ENCODE measurements at regions not wholly inside any gene's neighbourhood (a gene's known extent, or its start where the extent isn't known, plus 50 kb on each side); places are given as distances from the start of the nearest gene placed in this dataset.
A peak's percentile ranks its signal among the peaks of the same experiment; 100 is the strongest.

- H3K27ac ChIP-seq = no peak overlapping the region
- H3K9me3 ChIP-seq = no peaks in the 10 kb centered on the region
- no peak overlapping the region for H3K4me3 ChIP-seq
- H3K36me3 ChIP-seq = no peaks in the 10 kb centered on the region
- intact Hi-C loops (cut with DNase I; ENCODE audit: low total_unique reads) = no loop called here
- DNase-seq = no peak
- H3K4me1 ChIP-seq = peaks cover 0 to 7% (median 2%) of the 10 kb centered on the region in 4 donors
- 67 to 91% (median 67%) methylated on average over 5 of the region's 5 CpGs for WGBS, 5 donors
- no peaks in the 10 kb centered on the region for H3K27me3 ChIP-seq
- TF ChIP-seq POLR2A (IDR thresholded peaks at IDR 0.05) = no peak
- TF ChIP-seq POLR2AphosphoS5 (IDR thresholded peaks at IDR 0.05) = no peak
- no peak for TF ChIP-seq EP300 (IDR thresholded peaks at IDR 0.05)
- TF ChIP-seq, protein P1, sequence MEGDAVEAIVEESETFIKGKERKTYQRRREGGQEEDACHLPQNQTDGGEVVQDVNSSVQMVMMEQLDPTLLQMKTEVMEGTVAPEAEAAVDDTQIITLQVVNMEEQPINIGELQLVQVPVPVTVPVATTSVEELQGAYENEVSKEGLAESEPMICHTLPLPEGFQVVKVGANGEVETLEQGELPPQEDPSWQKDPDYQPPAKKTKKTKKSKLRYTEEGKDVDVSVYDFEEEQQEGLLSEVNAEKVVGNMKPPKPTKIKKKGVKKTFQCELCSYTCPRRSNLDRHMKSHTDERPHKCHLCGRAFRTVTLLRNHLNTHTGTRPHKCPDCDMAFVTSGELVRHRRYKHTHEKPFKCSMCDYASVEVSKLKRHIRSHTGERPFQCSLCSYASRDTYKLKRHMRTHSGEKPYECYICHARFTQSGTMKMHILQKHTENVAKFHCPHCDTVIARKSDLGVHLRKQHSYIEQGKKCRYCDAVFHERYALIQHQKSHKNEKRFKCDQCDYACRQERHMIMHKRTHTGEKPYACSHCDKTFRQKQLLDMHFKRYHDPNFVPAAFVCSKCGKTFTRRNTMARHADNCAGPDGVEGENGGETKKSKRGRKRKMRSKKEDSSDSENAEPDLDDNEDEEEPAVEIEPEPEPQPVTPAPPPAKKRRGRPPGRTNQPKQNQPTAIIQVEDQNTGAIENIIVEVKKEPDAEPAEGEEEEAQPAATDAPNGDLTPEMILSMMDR (IDR thresholded peaks at IDR 0.05) = no peak
These were observed 245.0 kb downstream of the MTX2 start for GRCh38 chr2:176514276-176514675.

DNA sequence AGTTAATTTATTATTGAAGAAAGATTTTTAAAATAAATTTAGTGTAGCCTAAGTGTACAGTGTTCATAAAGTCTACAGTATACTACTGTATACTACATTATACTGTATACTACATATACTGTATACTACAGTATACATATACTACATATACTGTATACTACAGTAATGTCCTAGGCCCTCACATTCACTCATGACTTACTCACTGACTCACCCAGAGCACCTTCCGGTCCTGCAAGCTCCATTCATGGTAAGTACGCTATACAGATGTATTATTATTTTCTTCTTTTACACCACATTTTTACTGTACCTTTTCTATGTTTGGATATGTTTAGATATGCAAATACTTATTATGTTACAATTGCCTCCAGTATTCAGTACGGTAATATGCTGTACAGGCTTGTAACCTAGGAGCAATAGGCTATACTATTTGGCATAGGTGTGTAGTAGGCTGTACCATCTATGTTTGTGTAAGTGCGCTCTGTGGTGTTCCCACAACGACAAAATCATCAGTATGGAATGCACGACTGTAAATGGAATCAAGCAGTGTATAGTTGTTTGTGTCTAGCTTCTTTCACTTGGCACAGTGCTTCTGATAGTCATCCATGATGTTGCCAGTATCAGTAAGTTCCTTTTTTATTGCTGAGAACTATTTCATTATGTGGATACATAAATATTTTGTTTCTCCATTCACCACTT is 245.7 kb downstream of the MTX2 start:
- no peak overlapping the region for H3K4me3 ChIP-seq
- 88 to 93% (median 88%) methylated on average over 6 of the region's 6 CpGs for WGBS, 5 donors
- H3K36me3 ChIP-seq = no peaks in the 10 kb centered on the region
- TF ChIP-seq POLR2AphosphoS5 (IDR thresholded peaks at IDR 0.05) (no peak), EP300 (IDR thresholded peaks at IDR 0.05) (no peak), POLR2A (IDR thresholded peaks at IDR 0.05) (no peak)
- TF ChIP-seq, protein P1 (IDR thresholded peaks at IDR 0.05) = no peak
- H3K9me3 ChIP-seq = no peaks in the 10 kb centered on the region
- no peaks in the 10 kb centered on the region for H3K27me3 ChIP-seq
- no peak for DNase-seq
- intact Hi-C loops (cut with DNase I; ENCODE audit: low total_unique reads) = no loop called here
- no peak overlapping the region for H3K27ac ChIP-seq
- H3K4me1 ChIP-seq = peaks cover 0 to 7% (median 2%) of the 10 kb centered on the region in 4 donors

DNA sequence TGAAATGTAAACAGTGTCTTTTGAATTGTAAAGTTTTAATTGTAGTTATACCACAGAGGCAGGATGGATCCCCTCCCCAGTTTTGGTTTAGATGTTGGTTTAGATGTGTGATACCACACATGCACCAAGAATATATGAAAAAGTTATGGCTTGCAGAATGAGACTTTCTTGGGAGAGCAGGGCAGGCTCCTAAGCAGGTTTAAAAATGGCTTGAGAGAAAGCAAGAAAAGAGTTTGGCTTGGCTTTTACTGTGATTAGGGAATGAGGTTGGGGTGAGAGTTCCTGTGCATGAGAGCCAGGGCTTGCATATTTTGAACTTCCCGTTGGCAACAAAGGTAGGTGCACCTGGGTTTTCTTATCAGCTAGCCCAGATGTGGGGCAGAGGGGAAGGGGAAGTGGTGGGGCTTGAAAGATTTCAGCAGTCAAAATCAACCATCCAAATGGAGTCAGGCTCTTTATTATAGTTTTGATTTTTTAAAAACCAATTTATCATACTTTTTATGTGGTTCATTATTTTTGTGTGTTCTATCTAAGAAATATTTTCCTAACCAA is 246.9 kb downstream of the MTX2 start:
- WGBS, 5 donors = 7 to 35% (median 14%) methylated on average over 1 of the region's 1 CpG
- intact Hi-C loops (cut with DNase I; ENCODE audit: low total_unique reads) = no loop called here
- Histone ChIP-seq H3K4me1 (peaks cover 0 to 7% (median 2%) of the 10 kb centered on the region in 4 donors), H3K36me3 (no peaks in the 10 kb centered on the region), H3K27me3 (no peaks in the 10 kb centered on the region), H3K4me3 (no peak overlapping the region), H3K27ac (no peak overlapping the region), H3K9me3 (no peaks in the 10 kb centered on the region)
- DNase-seq = peak in 1 of 2 donors; percentile 25
- no peak for TF ChIP-seq POLR2A (IDR thresholded peaks at IDR 0.05)
- no peak for TF ChIP-seq POLR2AphosphoS5 (IDR thresholded peaks at IDR 0.05)
- TF ChIP-seq, protein P1 (IDR thresholded peaks at IDR 0.05) = no peak
- TF ChIP-seq EP300 (IDR thresholded peaks at IDR 0.05) = no peak

DNA sequence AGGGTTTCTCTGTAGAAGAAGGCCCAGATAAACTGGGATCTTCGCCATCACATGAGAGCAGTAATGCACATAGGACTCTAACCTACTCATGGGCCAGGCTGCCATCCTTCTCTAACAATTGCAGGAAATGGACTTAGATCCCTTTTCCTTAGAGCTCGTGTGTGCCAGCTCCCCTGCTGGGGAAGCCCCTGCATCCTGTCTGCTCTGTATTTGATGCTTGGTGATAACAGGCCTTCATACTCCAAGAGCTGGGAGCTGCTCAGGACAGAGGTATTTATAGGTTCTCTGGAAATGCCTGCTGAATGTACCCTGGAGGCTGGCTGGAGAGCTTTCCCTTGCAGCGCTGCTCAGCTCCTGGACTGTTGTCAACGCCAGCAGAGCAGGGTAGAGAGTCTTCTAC is 249.6 kb downstream of the MTX2 start:
- H3K9me3 ChIP-seq = no peaks in the 10 kb centered on the region
- H3K27me3 ChIP-seq = no peaks in the 10 kb centered on the region
- H3K27ac ChIP-seq = no peak overlapping the region
- no peaks in the 10 kb centered on the region for H3K36me3 ChIP-seq
- intact Hi-C loops (cut with DNase I; ENCODE audit: low total_unique reads) = no loop called here
- peak in 1 of 2 donors; percentile 48 for DNase-seq
- WGBS, 5 donors = 52 to 64% (median 60%) methylated on average over 4 of the region's 4 CpGs
- TF ChIP-seq EP300 (IDR thresholded peaks at IDR 0.05) (no peak), POLR2AphosphoS5 (IDR thresholded peaks at IDR 0.05) (peak in 1 of 3 donors; percentile 10), POLR2A (IDR thresholded peaks at IDR 0.05) (no peak)
- TF ChIP-seq, protein P1 (IDR thresholded peaks at IDR 0.05) = no peak
- no peak overlapping the region for H3K4me3 ChIP-seq
- peaks cover 0 to 7% (median 2%) of the 10 kb centered on the region in 4 donors for H3K4me1 ChIP-seq

Measured in stomach (tissue), 8 donors.